HepG2 (cell line): ENCODE measurements at regions not wholly inside any gene's neighbourhood (a gene's known extent, or its start where the extent isn't known, plus 50 kb on each side); places are given as distances from the start of the nearest gene placed in this dataset.

Source experiments
- ELF3 ChIP-seq: IDR thresholded peaks from 2 replicates; pipeline ENCODE4 v1.6.1; 2016; ENCODE audit warnings: missing genetic modification reagents, missing compliant biosample characterization
- FOSL2 ChIP-seq: sonication (generic); formaldehyde crosslinking; IDR thresholded peaks from 2 replicates; pipeline ENCODE4 v1.4.0; 2020; ENCODE audit warnings: missing genetic modification reagents
- FOXO1 ChIP-seq: sonication (generic); formaldehyde crosslinking; IDR thresholded peaks from 2 replicates; pipeline ENCODE4 v1.4.0; 2020; ENCODE audit warnings: missing genetic modification reagents
- MEF2D ChIP-seq: sonication (generic); formaldehyde crosslinking; IDR thresholded peaks from 2 replicates; pipeline ENCODE4 v1.5.1; 2020; ENCODE audit warnings: mild to moderate bottlenecking, missing genetic modification reagents
- PITX1 ChIP-seq: sonication (generic); formaldehyde crosslinking; IDR thresholded peaks from 2 replicates; pipeline ENCODE4 v1.5.1; 2020; ENCODE audit warnings: mild to moderate bottlenecking, missing genetic modification reagents
- RARA ChIP-seq: IDR thresholded peaks from 2 replicates; pipeline ENCODE4 v1.6.1; 2016; ENCODE audit warnings: missing genetic modification reagents, missing compliant biosample characterization
- TMF1 ChIP-seq: sonication (generic); formaldehyde crosslinking; IDR thresholded peaks from 2 replicates; pipeline ENCODE4 v1.8.1; 2022; ENCODE audit warnings: low read depth, missing genetic modification reagents
- ZBTB20 ChIP-seq: sonication (generic); formaldehyde crosslinking; IDR thresholded peaks from 2 replicates; pipeline ENCODE4 v1.8.1; 2023; ENCODE audit warnings: missing genetic modification reagents, low read depth, mild to moderate bottlenecking, borderline replicate concordance
- ZNF121 ChIP-seq: sonication (generic); formaldehyde crosslinking; IDR thresholded peaks from 2 replicates; pipeline ENCODE4 v1.5.0; 2020; ENCODE audit warnings: mild to moderate bottlenecking, missing genetic modification reagents
- ZNF530 ChIP-seq: sonication (generic); formaldehyde crosslinking; IDR thresholded peaks from 2 replicates; pipeline ENCODE4 v1.5.0; 2020; ENCODE audit warnings: low read depth, mild to moderate bottlenecking, missing genetic modification reagents
- ZNF564 ChIP-seq: sonication (generic); formaldehyde crosslinking; IDR thresholded peaks from 2 replicates; pipeline ENCODE4 v1.8.1; 2023; ENCODE audit warnings: mild to moderate bottlenecking, missing genetic modification reagents
- ZNF781 ChIP-seq: sonication (generic); formaldehyde crosslinking; IDR thresholded peaks from 2 replicates; pipeline ENCODE4 v1.5.1; 2020; ENCODE audit warnings: borderline replicate concordance, mild to moderate bottlenecking, missing genetic modification reagents; ENCODE audit errors: not compliant biosample characterization
- ZNF83 ChIP-seq: sonication (generic); formaldehyde crosslinking; IDR thresholded peaks from 2 replicates; pipeline ENCODE4 v1.4.0; 2020; ENCODE audit warnings: missing genetic modification reagents, mild to moderate bottlenecking, borderline replicate concordance
- ZUFSP ChIP-seq: sonication (generic); formaldehyde crosslinking; IDR thresholded peaks from 2 replicates; pipeline ENCODE4 v1.9.0; 2021; ENCODE audit warnings: missing genetic modification reagents, mild to moderate bottlenecking, borderline replicate concordance
- TF ChIP-seq, protein P1 (sequence below): IDR thresholded peaks from 2 replicates; pipeline ENCODE4 v1.4.0; 2020; ENCODE audit warnings: mild to moderate bottlenecking, missing genetic modification reagents
- TF ChIP-seq, protein P2 (sequence below): sonication (generic); formaldehyde crosslinking; IDR thresholded peaks from 2 replicates; pipeline ENCODE4 v1.4.0; 2020; ENCODE audit warnings: mild to moderate bottlenecking, missing genetic modification reagents

- TF ChIP-seq ZNF564 (CRISPR knock-in tag) = no peak
- TF ChIP-seq ZBTB20 (CRISPR knock-in tag) = no peak
- no peak for TF ChIP-seq FOXO1 (CRISPR knock-in tag)
- TF ChIP-seq PITX1 (CRISPR knock-in tag) = no peak
- peak; percentile 58; the same call in 1 of the 2 replicates for TF ChIP-seq ELF3
- TF ChIP-seq RARA (CRISPR knock-in tag) = 0 out of 2 replicates have a peak, but pooled peaks have one; percentile 19
- no peak for TF ChIP-seq ZNF530 (CRISPR knock-in tag)
- no peak for TF ChIP-seq ZUFSP (CRISPR knock-in tag)
- TF ChIP-seq ZNF83 (CRISPR knock-in tag) = no peak
- TF ChIP-seq MEF2D (CRISPR knock-in tag) = 0 out of 2 replicates have a peak, but pooled peaks have one; percentile 44
- TF ChIP-seq, protein P1, sequence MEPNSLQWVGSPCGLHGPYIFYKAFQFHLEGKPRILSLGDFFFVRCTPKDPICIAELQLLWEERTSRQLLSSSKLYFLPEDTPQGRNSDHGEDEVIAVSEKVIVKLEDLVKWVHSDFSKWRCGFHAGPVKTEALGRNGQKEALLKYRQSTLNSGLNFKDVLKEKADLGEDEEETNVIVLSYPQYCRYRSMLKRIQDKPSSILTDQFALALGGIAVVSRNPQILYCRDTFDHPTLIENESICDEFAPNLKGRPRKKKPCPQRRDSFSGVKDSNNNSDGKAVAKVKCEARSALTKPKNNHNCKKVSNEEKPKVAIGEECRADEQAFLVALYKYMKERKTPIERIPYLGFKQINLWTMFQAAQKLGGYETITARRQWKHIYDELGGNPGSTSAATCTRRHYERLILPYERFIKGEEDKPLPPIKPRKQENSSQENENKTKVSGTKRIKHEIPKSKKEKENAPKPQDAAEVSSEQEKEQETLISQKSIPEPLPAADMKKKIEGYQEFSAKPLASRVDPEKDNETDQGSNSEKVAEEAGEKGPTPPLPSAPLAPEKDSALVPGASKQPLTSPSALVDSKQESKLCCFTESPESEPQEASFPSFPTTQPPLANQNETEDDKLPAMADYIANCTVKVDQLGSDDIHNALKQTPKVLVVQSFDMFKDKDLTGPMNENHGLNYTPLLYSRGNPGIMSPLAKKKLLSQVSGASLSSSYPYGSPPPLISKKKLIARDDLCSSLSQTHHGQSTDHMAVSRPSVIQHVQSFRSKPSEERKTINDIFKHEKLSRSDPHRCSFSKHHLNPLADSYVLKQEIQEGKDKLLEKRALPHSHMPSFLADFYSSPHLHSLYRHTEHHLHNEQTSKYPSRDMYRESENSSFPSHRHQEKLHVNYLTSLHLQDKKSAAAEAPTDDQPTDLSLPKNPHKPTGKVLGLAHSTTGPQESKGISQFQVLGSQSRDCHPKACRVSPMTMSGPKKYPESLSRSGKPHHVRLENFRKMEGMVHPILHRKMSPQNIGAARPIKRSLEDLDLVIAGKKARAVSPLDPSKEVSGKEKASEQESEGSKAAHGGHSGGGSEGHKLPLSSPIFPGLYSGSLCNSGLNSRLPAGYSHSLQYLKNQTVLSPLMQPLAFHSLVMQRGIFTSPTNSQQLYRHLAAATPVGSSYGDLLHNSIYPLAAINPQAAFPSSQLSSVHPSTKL (CRISPR knock-in tag) = 0 out of 2 replicates have a peak, but pooled peaks have one; percentile 9
- no peak for TF ChIP-seq ZNF121 (CRISPR knock-in tag)
- no peak for TF ChIP-seq TMF1
- TF ChIP-seq ZNF781 (CRISPR knock-in tag) = no peak
- TF ChIP-seq, protein P2, sequence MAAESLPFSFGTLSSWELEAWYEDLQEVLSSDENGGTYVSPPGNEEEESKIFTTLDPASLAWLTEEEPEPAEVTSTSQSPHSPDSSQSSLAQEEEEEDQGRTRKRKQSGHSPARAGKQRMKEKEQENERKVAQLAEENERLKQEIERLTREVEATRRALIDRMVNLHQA (CRISPR knock-in tag) = no peak
- TF ChIP-seq FOSL2 (CRISPR knock-in tag) = peak; percentile 86
Observed at GRCh38 chr5:173452119-173452905, 124.1 kb upstream of the STC2 start (continued).
